IMR-90 (cell line): ENCODE measurements at regions not wholly inside any gene's neighbourhood (a gene's known extent, or its start where the extent isn't known, plus 50 kb on each side); places are given as distances from the start of the nearest gene placed in this dataset.

ENCODE experiments used
- CEBPB ChIP-seq: IDR thresholded peaks from 2 replicates; pipeline ENCODE4 v1.6.1; 2012; ENCODE audit warnings: low read depth, low read length, improper control_type of control experiment
- USF2 ChIP-seq: fragments of 150-350 bp; IDR thresholded peaks from 2 replicates; pipeline ENCODE4 v1.6.1; 2017; ENCODE audit warnings: mild to moderate bottlenecking, antibody characterized with exemption, low read length, low read depth

- TF ChIP-seq USF2 (no peak), CEBPB (no peak)
These were observed 474.0 kb downstream of the MIAT start for GRCh38 chr22:27131346-27131745.
